ENCODE measurements at regions not wholly inside any gene's neighbourhood (a gene's known extent, or its start where the extent isn't known, plus 50 kb on each side); places are given as distances from the start of the nearest gene placed in this dataset.

GRCh38 chr4:14856934-14857235, 145.4 kb upstream of the CPEB2 start:
- Histone ChIP-seq H3K9me3 (ENCODE audit: insufficient read depth, low read length) (peaks cover 46% of the 10 kb centered on the region), H3K9ac (ENCODE audit: insufficient read length, low read depth) (no peak overlapping the region), H3K36me3 (ENCODE audit: insufficient read depth, insufficient read length, low read length) (no peaks in the 10 kb centered on the region), H3K4me3 (ENCODE audit: insufficient read length, low read depth) (no peak overlapping the region), H3K4me1 (ENCODE audit: insufficient read depth, insufficient read length) (no peaks in the 10 kb centered on the region), H3K27me3 (ENCODE audit: insufficient read depth, insufficient read length) (no peaks in the 10 kb centered on the region)
- DNase-seq (ENCODE audit: low read depth, low spot score) = no peak
- TF ChIP-seq YY1 (IDR thresholded peaks at IDR 0.05; ENCODE audit: insufficient read depth, insufficient read length) = no peak
- TF ChIP-seq SUZ12 (IDR thresholded peaks at IDR 0.05; ENCODE audit: extremely low read depth, insufficient read depth, insufficient read length) = no peak
- TF ChIP-seq ZNF274 (IDR thresholded peaks at IDR 0.05; ENCODE audit: low read depth, low read length) = no peak

- H3K27me3 ChIP-seq (ENCODE audit: insufficient read depth, insufficient read length) = no peaks in the 10 kb centered on the region
- no peak for DNase-seq (ENCODE audit: low read depth, low spot score)
- H3K4me3 ChIP-seq (ENCODE audit: insufficient read length, low read depth) = no peak overlapping the region
- no peak overlapping the region for H3K9ac ChIP-seq (ENCODE audit: insufficient read length, low read depth)
- no peaks in the 10 kb centered on the region for H3K4me1 ChIP-seq (ENCODE audit: insufficient read depth, insufficient read length)
- H3K9me3 ChIP-seq (ENCODE audit: insufficient read depth, low read length) = peaks cover 40% of the 10 kb centered on the region
- H3K36me3 ChIP-seq (ENCODE audit: insufficient read depth, insufficient read length, low read length) = no peaks in the 10 kb centered on the region
- no peak for TF ChIP-seq ZNF274 (IDR thresholded peaks at IDR 0.05; ENCODE audit: low read depth, low read length)
Measured at GRCh38 chr4:14857475-14857874, 144.8 kb upstream of the CPEB2 start.

- peaks cover 35% of the 10 kb centered on the region for H3K9me3 ChIP-seq (ENCODE audit: insufficient read depth, low read length)
- no peak overlapping the region for H3K4me3 ChIP-seq (ENCODE audit: insufficient read length, low read depth)
- no peak overlapping the region for H3K9ac ChIP-seq (ENCODE audit: insufficient read length, low read depth)
- DNase-seq (ENCODE audit: low read depth, low spot score) = no peak
- TF ChIP-seq SUZ12 (IDR thresholded peaks at IDR 0.05; ENCODE audit: extremely low read depth, insufficient read depth, insufficient read length) = no peak
- TF ChIP-seq YY1 (IDR thresholded peaks at IDR 0.05; ENCODE audit: insufficient read depth, insufficient read length) = no peak
- no peak for TF ChIP-seq ZNF274 (IDR thresholded peaks at IDR 0.05; ENCODE audit: low read depth, low read length)
- no peaks in the 10 kb centered on the region for H3K27me3 ChIP-seq (ENCODE audit: insufficient read depth, insufficient read length)
- H3K4me1 ChIP-seq (ENCODE audit: insufficient read depth, insufficient read length) = no peaks in the 10 kb centered on the region
- H3K36me3 ChIP-seq (ENCODE audit: insufficient read depth, insufficient read length, low read length) = no peaks in the 10 kb centered on the region
Measured at GRCh38 chr4:14857981-14858380, 144.3 kb upstream of the CPEB2 start.

GRCh38 chr4:14862891-14863290, 139.4 kb upstream of the CPEB2 start:
- no peak overlapping the region for H3K4me3 ChIP-seq (ENCODE audit: insufficient read length, low read depth)
- TF ChIP-seq SUZ12 (IDR thresholded peaks at IDR 0.05; ENCODE audit: extremely low read depth, insufficient read depth, insufficient read length) (no peak), YY1 (IDR thresholded peaks at IDR 0.05; ENCODE audit: insufficient read depth, insufficient read length) (no peak), ZNF274 (IDR thresholded peaks at IDR 0.05; ENCODE audit: low read depth, low read length) (no peak)
- no peaks in the 10 kb centered on the region for H3K27me3 ChIP-seq (ENCODE audit: insufficient read depth, insufficient read length)
- no peak for DNase-seq (ENCODE audit: low read depth, low spot score)
- no peaks in the 10 kb centered on the region for H3K36me3 ChIP-seq (ENCODE audit: insufficient read depth, insufficient read length, low read length)
- H3K4me1 ChIP-seq (ENCODE audit: insufficient read depth, insufficient read length) = no peaks in the 10 kb centered on the region
- H3K9me3 ChIP-seq (ENCODE audit: insufficient read depth, low read length) = no peaks in the 10 kb centered on the region; the same call in 1 of the 2 replicates
- H3K9ac ChIP-seq (ENCODE audit: insufficient read length, low read depth) = no peak overlapping the region

- TF ChIP-seq YY1 (IDR thresholded peaks at IDR 0.05; ENCODE audit: insufficient read depth, insufficient read length) = no peak
- TF ChIP-seq SUZ12 (IDR thresholded peaks at IDR 0.05; ENCODE audit: extremely low read depth, insufficient read depth, insufficient read length) = no peak
- TF ChIP-seq ZNF274 (IDR thresholded peaks at IDR 0.05; ENCODE audit: low read depth, low read length) = no peak
- no peak overlapping the region for H3K4me3 ChIP-seq (ENCODE audit: insufficient read length, low read depth)
Measured at GRCh38 chr4:14863418-14864364, 138.6 kb upstream of the CPEB2 start.

GRCh38 chr4:14864365-14865030, 137.8 kb upstream of the CPEB2 start:
- TF ChIP-seq ZNF274 (IDR thresholded peaks at IDR 0.05; ENCODE audit: low read depth, low read length) (no peak), SUZ12 (IDR thresholded peaks at IDR 0.05; ENCODE audit: extremely low read depth, insufficient read depth, insufficient read length) (no peak), YY1 (IDR thresholded peaks at IDR 0.05; ENCODE audit: insufficient read depth, insufficient read length) (no peak)
- Histone ChIP-seq H3K36me3 (ENCODE audit: insufficient read depth, insufficient read length, low read length) (no peaks in the 10 kb centered on the region), H3K4me1 (ENCODE audit: insufficient read depth, insufficient read length) (no peaks in the 10 kb centered on the region), H3K27me3 (ENCODE audit: insufficient read depth, insufficient read length) (no peaks in the 10 kb centered on the region), H3K4me3 (ENCODE audit: insufficient read length, low read depth) (no peak overlapping the region), H3K9ac (ENCODE audit: insufficient read length, low read depth) (no peak overlapping the region), H3K9me3 (ENCODE audit: insufficient read depth, low read length) (no peaks in the 10 kb centered on the region)
- no peak for DNase-seq (ENCODE audit: low read depth, low spot score)

More at GRCh38 chr4:14863418-14864364, 138.6 kb upstream of the CPEB2 start:
- H3K9me3 ChIP-seq (ENCODE audit: insufficient read depth, low read length) = no peaks in the 10 kb centered on the region
- H3K36me3 ChIP-seq (ENCODE audit: insufficient read depth, insufficient read length, low read length) = no peaks in the 10 kb centered on the region
- no peak overlapping the region for H3K9ac ChIP-seq (ENCODE audit: insufficient read length, low read depth)
- no peak for DNase-seq (ENCODE audit: low read depth, low spot score)
- no peaks in the 10 kb centered on the region for H3K4me1 ChIP-seq (ENCODE audit: insufficient read depth, insufficient read length)
- H3K27me3 ChIP-seq (ENCODE audit: insufficient read depth, insufficient read length) = no peaks in the 10 kb centered on the region

GRCh38 chr4:14865031-14865366, 137.3 kb upstream of the CPEB2 start:
- TF ChIP-seq SUZ12 (IDR thresholded peaks at IDR 0.05; ENCODE audit: extremely low read depth, insufficient read depth, insufficient read length) (no peak), ZNF274 (IDR thresholded peaks at IDR 0.05; ENCODE audit: low read depth, low read length) (no peak), YY1 (IDR thresholded peaks at IDR 0.05; ENCODE audit: insufficient read depth, insufficient read length) (no peak)
- no peak overlapping the region for H3K9ac ChIP-seq (ENCODE audit: insufficient read length, low read depth)

More at GRCh38 chr4:14865031-14865366, 137.3 kb upstream of the CPEB2 start:
- no peaks in the 10 kb centered on the region for H3K27me3 ChIP-seq (ENCODE audit: insufficient read depth, insufficient read length)
- no peaks in the 10 kb centered on the region for H3K4me1 ChIP-seq (ENCODE audit: insufficient read depth, insufficient read length)
- H3K4me3 ChIP-seq (ENCODE audit: insufficient read length, low read depth) = no peak overlapping the region
- H3K36me3 ChIP-seq (ENCODE audit: insufficient read depth, insufficient read length, low read length) = no peaks in the 10 kb centered on the region
- H3K9me3 ChIP-seq (ENCODE audit: insufficient read depth, low read length) = no peaks in the 10 kb centered on the region
- no peak for DNase-seq (ENCODE audit: low read depth, low spot score)

All from NT2/D1 (cell line).